ENCODE measurements at regions not wholly inside any gene's neighbourhood (a gene's known extent, or its start where the extent isn't known, plus 50 kb on each side); places are given as distances from the start of the nearest gene placed in this dataset.

GRCh38 chr2:158735822-158736580, 59.1 kb upstream of the DAPL1 start (continued):
- TF ChIP-seq ZSCAN5A (CRISPR knock-in tag; IDR thresholded peaks at IDR 0.05; ENCODE audit: borderline replicate concordance) (no peak), TCF7L2 (IDR thresholded peaks at IDR 0.05; ENCODE audit: low read depth, low read length) (no peak), KLF16 (CRISPR knock-in tag; IDR thresholded peaks at IDR 0.05) (peak in 1 of 2 experiments; percentile 34; a peak in 1 of 4 replicates), REST (IDR thresholded peaks at IDR 0.05; ENCODE audit: borderline replicate concordance in 1 of 2, low read depth in 1 of 2, low read length in 2 of 2) (no peak), SOX13 (IDR thresholded peaks at IDR 0.05) (no peak), SOX13 (CRISPR knock-in tag; conservative IDR thresholded peaks at IDR 0.05 in 1 of 2, IDR thresholded peaks at IDR 0.05 in 1 of 2) (peak in 1 of 2 experiments; percentile 35; a peak in 1 of 4 replicates), ZNF724P (CRISPR knock-in tag; IDR thresholded peaks at IDR 0.05; ENCODE audit: borderline replicate concordance) (no peak), PBX2 (CRISPR knock-in tag; IDR thresholded peaks at IDR 0.05) (no peak), GATAD2A (CRISPR knock-in tag; IDR thresholded peaks at IDR 0.05) (peak; percentile 85), ELK4 (CRISPR knock-in tag; IDR thresholded peaks at IDR 0.05; ENCODE audit: borderline replicate concordance) (no peak), ZNF569 (CRISPR knock-in tag; IDR thresholded peaks at IDR 0.05; ENCODE audit: borderline replicate concordance) (no peak), ZFP36L2 (CRISPR knock-in tag; IDR thresholded peaks at IDR 0.05) (no peak), NR0B2 (CRISPR knock-in tag; IDR thresholded peaks at IDR 0.05) (no peak), THAP8 (CRISPR knock-in tag; IDR thresholded peaks at IDR 0.05; ENCODE audit: borderline replicate concordance) (no peak)
